ENCODE measurements at regions not wholly inside any gene's neighbourhood (a gene's known extent, or its start where the extent isn't known, plus 50 kb on each side); places are given as distances from the start of the nearest gene placed in this dataset.
"Not testable (repeated sequence)": the region's sequence is repeated elsewhere in the genome, so short reads cannot be mapped to it uniquely, and the experiment has no call there.

GRCh38 chr18:70808481-70809056 is 519.7 kb downstream of the SOCS6 start:
- DNase-seq (ENCODE audit: low read depth, low spot score): no peak
- TF ChIP-seq CTCF (IDR thresholded peaks at IDR 0.05; ENCODE audit: insufficient read depth, low read length, missing control alignments): no peak
- no peak overlapping the region for H3K4me3 ChIP-seq (ENCODE audit: low read depth, low read length)
- CTCF ChIA-PET: no interaction called here
- POLR2A ChIA-PET: no interaction called here

- POLR2A ChIA-PET: no interaction called here
- CTCF ChIA-PET: no interaction called here
- no peak for DNase-seq (ENCODE audit: low read depth, low spot score)
Measured at GRCh38 chr18:70781860-70782453, 493.1 kb downstream of the SOCS6 start.

GRCh38 chr18:70766254-70766653 is 477.4 kb downstream of the SOCS6 start:
- DNase-seq (ENCODE audit: low read depth, low spot score); H3K4me3 ChIP-seq (ENCODE audit: low read depth, low read length); POLR2A ChIA-PET; CTCF ChIA-PET: not testable (repeated sequence)

More at GRCh38 chr18:70781860-70782453, 493.1 kb downstream of the SOCS6 start:
- TF ChIP-seq CTCF (IDR thresholded peaks at IDR 0.05; ENCODE audit: insufficient read depth, low read length, missing control alignments): no peak
- no peak overlapping the region for H3K4me3 ChIP-seq (ENCODE audit: low read depth, low read length)

GRCh38 chr18:70762812-70763211 is 474.0 kb downstream of the SOCS6 start:
- H3K4me3 ChIP-seq (ENCODE audit: low read depth, low read length): no peak overlapping the region
- DNase-seq (ENCODE audit: low read depth, low spot score): no peak
- ChIA-PET POLR2A (no interaction called here), CTCF (no interaction called here)
- TF ChIP-seq CTCF (IDR thresholded peaks at IDR 0.05; ENCODE audit: insufficient read depth, low read length, missing control alignments): no peak

GRCh38 chr18:70758780-70759179 is 469.9 kb downstream of the SOCS6 start:
- CTCF ChIA-PET: no interaction called here

GRCh38 chr18:70754486-70754885 is 465.6 kb downstream of the SOCS6 start:
- no peak overlapping the region for H3K4me3 ChIP-seq (ENCODE audit: low read depth, low read length)
- ChIA-PET CTCF (no interaction called here), POLR2A (no interaction called here)
- TF ChIP-seq CTCF (IDR thresholded peaks at IDR 0.05; ENCODE audit: insufficient read depth, low read length, missing control alignments): no peak
- DNase-seq (ENCODE audit: low read depth, low spot score): no peak

More at GRCh38 chr18:70758780-70759179, 469.9 kb downstream of the SOCS6 start:
- TF ChIP-seq CTCF (IDR thresholded peaks at IDR 0.05; ENCODE audit: insufficient read depth, low read length, missing control alignments): no peak
- POLR2A ChIA-PET: no interaction called here
- no peak overlapping the region for H3K4me3 ChIP-seq (ENCODE audit: low read depth, low read length)
- DNase-seq (ENCODE audit: low read depth, low spot score): no peak

- CTCF ChIA-PET: no interaction called here
- DNase-seq (ENCODE audit: low read depth, low spot score): no peak
- no peak overlapping the region for H3K4me3 ChIP-seq (ENCODE audit: low read depth, low read length)
- POLR2A ChIA-PET: no interaction called here
- TF ChIP-seq CTCF (IDR thresholded peaks at IDR 0.05; ENCODE audit: insufficient read depth, low read length, missing control alignments): no peak
Measured at GRCh38 chr18:70732916-70733315, 444.1 kb downstream of the SOCS6 start.

Data from AG04449 (cell line).